ENCODE measurements at regions not wholly inside any gene's neighbourhood (a gene's known extent, or its start where the extent isn't known, plus 50 kb on each side); places are given as distances from the start of the nearest gene placed in this dataset.
A peak's percentile ranks its signal among the peaks of the same experiment; 100 is the strongest.

GRCh38 chr15:36335224-36335623 lies 244.2 kb upstream of the CDIN1 start:
- DNase-seq (ENCODE audit: low read depth): no peak
- H3K4me3 ChIP-seq (ENCODE audit: low read length): no peak overlapping the region
- no peak for TF ChIP-seq CTCF (conservative IDR thresholded peaks at IDR 0.05; ENCODE audit: low read length)

GRCh38 chr15:36335659-36336058 lies 243.8 kb upstream of the CDIN1 start:
- no peak overlapping the region for H3K4me3 ChIP-seq (ENCODE audit: low read length)
- TF ChIP-seq CTCF (conservative IDR thresholded peaks at IDR 0.05; ENCODE audit: low read length): no peak
- DNase-seq (ENCODE audit: low read depth): no peak

GRCh38 chr15:36344887-36345286 lies 234.5 kb upstream of the CDIN1 start:
- no peak for DNase-seq (ENCODE audit: low read depth)
- no peak for TF ChIP-seq CTCF (conservative IDR thresholded peaks at IDR 0.05; ENCODE audit: low read length)
- H3K4me3 ChIP-seq (ENCODE audit: low read length): no peak overlapping the region

- no peak overlapping the region for H3K4me3 ChIP-seq (ENCODE audit: low read length)
- TF ChIP-seq CTCF (conservative IDR thresholded peaks at IDR 0.05; ENCODE audit: low read length): no peak
- DNase-seq (ENCODE audit: low read depth): no peak
Measured at GRCh38 chr15:36347272-36347858, 232.1 kb upstream of the CDIN1 start.

- DNase-seq (ENCODE audit: low read depth): no peak
- no peak overlapping the region for H3K4me3 ChIP-seq (ENCODE audit: low read length)
- TF ChIP-seq CTCF (conservative IDR thresholded peaks at IDR 0.05; ENCODE audit: low read length): no peak
Measured at GRCh38 chr15:36356466-36356865, 223.0 kb upstream of the CDIN1 start.

GRCh38 chr15:36356978-36357601 lies 222.3 kb upstream of the CDIN1 start:
- TF ChIP-seq CTCF (conservative IDR thresholded peaks at IDR 0.05; ENCODE audit: low read length): no peak
- DNase-seq (ENCODE audit: low read depth): peak; percentile 84
- H3K4me3 ChIP-seq (ENCODE audit: low read length): no peak overlapping the region

GRCh38 chr15:36358094-36358493 lies 221.3 kb upstream of the CDIN1 start:
- peak; percentile 83 for DNase-seq (ENCODE audit: low read depth)
- TF ChIP-seq CTCF (conservative IDR thresholded peaks at IDR 0.05; ENCODE audit: low read length): no peak
- H3K4me3 ChIP-seq (ENCODE audit: low read length): no peak overlapping the region

Data from AG10803 (cell line).